HepG2 (cell line): ENCODE measurements at regions not wholly inside any gene's neighbourhood (a gene's known extent, or its start where the extent isn't known, plus 50 kb on each side); places are given as distances from the start of the nearest gene placed in this dataset.

ENCODE experiments used
- ARNT ChIP-seq: fragments of 450-650 bp; IDR thresholded peaks from 2 replicates; pipeline ENCODE4 v1.6.1; 2017
- EHMT2 ChIP-seq: fragments of 200-600 bp; sonication (generic); IDR thresholded peaks from 2 replicates; pipeline ENCODE4 v1.7.0; 2017; ENCODE audit warnings: antibody characterized with exemption, low read depth, low read length, borderline replicate concordance
- HNF4A ChIP-seq: sonication (generic); formaldehyde crosslinking; IDR thresholded peaks from 2 replicates; pipeline ENCODE4 v1.4.0; 2020; ENCODE audit warnings: missing genetic modification reagents
- MYC ChIP-seq: sonication (generic); formaldehyde crosslinking; IDR thresholded peaks from 2 replicates; pipeline ENCODE4 v1.9.0; 2021; ENCODE audit warnings: missing genetic modification reagents, borderline replicate concordance
- NCOR1 ChIP-seq: fragments of 200-600 bp; sonication (generic); IDR thresholded peaks from 2 replicates; pipeline ENCODE4 v1.7.0; 2017; ENCODE audit warnings: antibody characterized with exemption, low read length, borderline replicate concordance
- SOX13 ChIP-seq, 3 experiments: fragments of 450-650 bp in 1 of 3; sonication (generic) in 1 of 3; formaldehyde crosslinking in 1 of 3; IDR thresholded peaks in 2 of 3; conservative IDR thresholded peaks in 1 of 3; 2 replicates each; pipeline versions ENCODE4 v1.5.0 to v1.6.1; 2016 to 2020; ENCODE audit warnings: antibody characterized with exemption in 1 of 3, mild to moderate bottlenecking in 1 of 3, missing compliant biosample characterization in 1 of 3, missing genetic modification reagents in 1 of 3, moderate library complexity in 1 of 3
- ZBTB8A ChIP-seq: sonication (generic); formaldehyde crosslinking; IDR thresholded peaks from 2 replicates; pipeline ENCODE4 v1.4.0; 2020; ENCODE audit warnings: mild to moderate bottlenecking, low read depth, missing genetic modification reagents, borderline replicate concordance
- ZNF33B ChIP-seq: sonication (generic); formaldehyde crosslinking; IDR thresholded peaks from 2 replicates; pipeline ENCODE4 v1.5.1; 2020; ENCODE audit warnings: mild to moderate bottlenecking, missing genetic modification reagents
- ZNF558 ChIP-seq: sonication (generic); formaldehyde crosslinking; IDR thresholded peaks from 2 replicates; pipeline ENCODE4 v1.9.0; 2022; ENCODE audit warnings: mild to moderate bottlenecking, missing genetic modification reagents, borderline replicate concordance
- TF ChIP-seq, protein P1 (sequence below): sonication (generic); formaldehyde crosslinking; IDR thresholded peaks from 2 replicates; pipeline ENCODE4 v1.4.0; 2020; ENCODE audit warnings: low read depth, mild to moderate bottlenecking, missing genetic modification reagents
- TF ChIP-seq, protein P2 (sequence below): sonication (generic); formaldehyde crosslinking; IDR thresholded peaks from 2 replicates; pipeline ENCODE4 v1.5.0; 2020; ENCODE audit warnings: mild to moderate bottlenecking, missing genetic modification reagents, moderate library complexity
- TF ChIP-seq, protein P3 (sequence below): sonication (generic); formaldehyde crosslinking; IDR thresholded peaks from 2 replicates; pipeline ENCODE4 v1.8.0; 2022; ENCODE audit warnings: missing genetic modification reagents, mild to moderate bottlenecking, inconsistent platforms, borderline replicate concordance
- TF ChIP-seq, protein P4 (sequence below): sonication (generic); formaldehyde crosslinking; IDR thresholded peaks from 2 replicates; pipeline ENCODE4 v1.4.0; 2020; ENCODE audit warnings: missing genetic modification reagents, mild to moderate bottlenecking, borderline replicate concordance

DNA sequence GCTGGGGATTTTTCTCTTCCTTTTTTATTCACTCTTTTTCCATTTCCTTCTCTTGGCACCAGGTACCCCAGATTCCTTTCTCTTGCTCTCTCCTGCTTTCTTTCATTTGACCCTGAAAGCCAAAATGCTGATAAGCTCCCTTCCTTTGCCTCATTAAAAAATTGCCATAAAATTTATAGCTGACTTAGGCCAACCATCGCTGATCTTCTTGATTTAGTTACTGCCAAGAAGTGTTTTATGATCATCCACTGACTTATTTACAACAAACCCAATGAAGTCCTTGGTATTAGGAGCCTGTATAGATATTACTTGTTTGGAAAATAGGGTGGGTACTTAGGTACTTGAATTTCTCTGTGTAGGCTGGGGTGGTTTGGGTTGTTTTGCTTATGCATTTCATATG, 173.2 kb upstream of the PHYHIPL start:
- TF ChIP-seq, protein P1, sequence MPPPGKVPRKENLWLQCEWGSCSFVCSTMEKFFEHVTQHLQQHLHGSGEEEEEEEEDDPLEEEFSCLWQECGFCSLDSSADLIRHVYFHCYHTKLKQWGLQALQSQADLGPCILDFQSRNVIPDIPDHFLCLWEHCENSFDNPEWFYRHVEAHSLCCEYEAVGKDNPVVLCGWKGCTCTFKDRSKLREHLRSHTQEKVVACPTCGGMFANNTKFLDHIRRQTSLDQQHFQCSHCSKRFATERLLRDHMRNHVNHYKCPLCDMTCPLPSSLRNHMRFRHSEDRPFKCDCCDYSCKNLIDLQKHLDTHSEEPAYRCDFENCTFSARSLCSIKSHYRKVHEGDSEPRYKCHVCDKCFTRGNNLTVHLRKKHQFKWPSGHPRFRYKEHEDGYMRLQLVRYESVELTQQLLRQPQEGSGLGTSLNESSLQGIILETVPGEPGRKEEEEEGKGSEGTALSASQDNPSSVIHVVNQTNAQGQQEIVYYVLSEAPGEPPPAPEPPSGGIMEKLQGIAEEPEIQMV, result no peak
- TF ChIP-seq SOX13 (IDR thresholded peaks at IDR 0.05) (no peak), SOX13 (CRISPR knock-in tag; conservative IDR thresholded peaks at IDR 0.05 in 1 of 2, IDR thresholded peaks at IDR 0.05 in 1 of 2) (no peak), NCOR1 (no peak), EHMT2 (no peak), MYC (CRISPR knock-in tag) (no peak), ZNF33B (CRISPR knock-in tag) (no peak), ZBTB8A (no peak), ZNF558 (no peak), ARNT (no peak), HNF4A (CRISPR knock-in tag) (no peak)
- TF ChIP-seq, protein P2, sequence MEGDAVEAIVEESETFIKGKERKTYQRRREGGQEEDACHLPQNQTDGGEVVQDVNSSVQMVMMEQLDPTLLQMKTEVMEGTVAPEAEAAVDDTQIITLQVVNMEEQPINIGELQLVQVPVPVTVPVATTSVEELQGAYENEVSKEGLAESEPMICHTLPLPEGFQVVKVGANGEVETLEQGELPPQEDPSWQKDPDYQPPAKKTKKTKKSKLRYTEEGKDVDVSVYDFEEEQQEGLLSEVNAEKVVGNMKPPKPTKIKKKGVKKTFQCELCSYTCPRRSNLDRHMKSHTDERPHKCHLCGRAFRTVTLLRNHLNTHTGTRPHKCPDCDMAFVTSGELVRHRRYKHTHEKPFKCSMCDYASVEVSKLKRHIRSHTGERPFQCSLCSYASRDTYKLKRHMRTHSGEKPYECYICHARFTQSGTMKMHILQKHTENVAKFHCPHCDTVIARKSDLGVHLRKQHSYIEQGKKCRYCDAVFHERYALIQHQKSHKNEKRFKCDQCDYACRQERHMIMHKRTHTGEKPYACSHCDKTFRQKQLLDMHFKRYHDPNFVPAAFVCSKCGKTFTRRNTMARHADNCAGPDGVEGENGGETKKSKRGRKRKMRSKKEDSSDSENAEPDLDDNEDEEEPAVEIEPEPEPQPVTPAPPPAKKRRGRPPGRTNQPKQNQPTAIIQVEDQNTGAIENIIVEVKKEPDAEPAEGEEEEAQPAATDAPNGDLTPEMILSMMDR (CRISPR knock-in tag), result no peak
- TF ChIP-seq, protein P3, sequence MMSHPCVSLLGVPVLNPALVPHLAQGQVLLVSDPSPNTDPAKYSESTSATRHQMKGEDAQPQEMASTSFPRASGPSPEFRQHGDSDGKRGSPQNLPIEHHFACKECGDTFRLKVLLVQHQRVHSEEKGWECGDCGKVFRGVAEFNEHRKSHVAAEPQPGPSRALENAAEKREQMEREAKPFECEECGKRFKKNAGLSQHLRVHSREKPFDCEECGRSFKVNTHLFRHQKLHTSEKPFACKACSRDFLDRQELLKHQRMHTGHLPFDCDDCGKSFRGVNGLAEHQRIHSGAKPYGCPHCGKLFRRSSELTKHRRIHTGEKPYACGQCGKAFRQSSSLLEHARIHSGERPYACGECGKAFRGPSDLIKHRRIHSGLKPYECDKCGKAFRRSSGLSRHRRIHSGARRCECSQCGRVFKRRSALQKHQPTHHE (CRISPR knock-in tag), result no peak
- TF ChIP-seq, protein P4, sequence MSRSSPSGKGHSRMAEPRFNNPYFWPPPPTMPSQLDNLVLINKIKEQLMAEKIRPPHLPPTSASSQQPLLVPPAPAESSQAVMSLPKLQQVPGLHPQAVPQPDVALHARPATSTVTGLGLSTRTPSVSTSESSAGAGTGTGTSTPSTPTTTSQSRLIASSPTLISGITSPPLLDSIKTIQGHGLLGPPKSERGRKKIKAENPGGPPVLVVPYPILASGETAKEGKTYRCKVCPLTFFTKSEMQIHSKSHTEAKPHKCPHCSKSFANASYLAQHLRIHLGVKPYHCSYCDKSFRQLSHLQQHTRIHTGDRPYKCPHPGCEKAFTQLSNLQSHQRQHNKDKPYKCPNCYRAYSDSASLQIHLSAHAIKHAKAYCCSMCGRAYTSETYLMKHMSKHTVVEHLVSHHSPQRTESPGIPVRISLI, result no peak
